Right ventricle myocardium superior (tissue), 1 donor: ENCODE measurements at regions not wholly inside any gene's neighbourhood (a gene's known extent, or its start where the extent isn't known, plus 50 kb on each side); places are given as distances from the start of the nearest gene placed in this dataset.

ENCODE experiments used
- ATAC-seq: fragments of 200-7000 bp; cut with Tn5 transposase; one replicate; pipeline ENCODE4 v1.9.1; 2020; ENCODE audit warnings: mild to moderate bottlenecking; ENCODE audit not compliant: poor library complexity
- DNase-seq: peaks from one replicate; pipeline ENCODE4 v3.0.0-alpha.2; 2020
- intact Hi-C: fragments of 100-400 bp; cut with DNase I; formaldehyde crosslinking; loops from one replicate; pipeline ENCODE4 v1.11.2; 2022
- donor health status: DM: no; HTN: yes; CAD: no; lungs with severe emphysema.

DNA sequence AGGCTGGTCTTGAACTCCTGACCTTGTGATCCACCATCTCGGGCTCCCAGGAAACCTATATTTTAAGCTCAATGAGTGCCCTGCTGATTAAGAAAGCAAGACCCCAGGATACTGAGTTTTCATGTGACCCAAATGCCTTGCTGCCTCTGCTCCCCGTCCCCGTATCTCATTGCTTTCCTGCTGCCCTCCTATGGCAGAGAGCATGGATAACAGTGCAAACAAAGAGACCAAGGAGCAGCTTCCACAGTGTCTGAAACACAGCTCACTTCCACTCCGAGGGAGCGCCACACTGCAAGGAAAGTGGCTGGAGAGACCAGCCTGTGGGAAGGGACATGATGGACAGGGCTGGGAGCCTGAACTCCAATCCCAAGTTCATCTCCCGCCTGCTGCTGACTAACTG is 246.8 kb downstream of the TMEM182 start:
- ATAC-seq (no peak), DNase-seq (no peak)
- intact Hi-C loops: no loop called here

- DNase-seq (no peak), ATAC-seq (no peak)
- intact Hi-C loops: no loop called here
Observed at GRCh38 chr2:103009871-103010270, 248.0 kb downstream of the TMEM182 start.

DNA sequence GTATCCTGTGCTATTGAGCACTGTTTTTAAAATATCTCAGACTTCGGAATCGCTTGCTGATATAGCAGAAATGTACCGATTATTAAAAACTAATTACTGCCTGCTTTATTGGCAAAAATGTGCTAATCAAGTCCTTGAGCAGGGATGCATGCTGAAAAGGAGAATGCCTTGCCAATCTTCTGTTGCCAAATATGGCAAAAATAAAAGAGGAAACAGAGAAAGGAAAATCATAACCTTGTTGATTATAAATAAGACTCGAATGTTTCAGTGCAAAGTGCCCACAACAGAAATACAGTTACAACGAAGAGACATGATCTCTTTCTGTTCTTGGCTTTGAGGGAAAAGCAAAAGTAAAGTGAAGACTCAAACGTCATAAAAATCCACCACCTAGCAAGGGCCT is 248.5 kb downstream of the TMEM182 start:
- intact Hi-C loops: no loop called here
- DNase-seq (no peak), ATAC-seq (no peak)

DNA sequence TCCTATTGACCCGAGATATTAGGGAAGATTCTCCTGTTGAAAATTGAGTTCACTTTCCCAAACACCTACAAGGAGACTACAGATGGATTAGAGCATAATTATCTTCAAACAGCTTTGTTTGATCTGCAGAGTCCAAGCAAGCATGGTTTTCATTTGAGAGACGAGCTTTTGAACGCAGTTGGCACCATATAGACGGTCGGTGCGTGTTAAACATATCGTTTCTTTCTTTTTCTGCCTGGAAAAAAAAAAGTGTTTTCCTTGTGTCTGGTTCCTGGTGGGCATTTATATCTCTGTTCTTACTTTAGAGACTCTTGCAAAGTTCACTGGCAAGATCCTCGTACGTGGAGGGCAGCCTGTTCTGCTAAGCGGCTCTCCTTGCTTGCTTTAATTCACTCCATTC is 248.9 kb downstream of the TMEM182 start:
- DNase-seq: no peak
- intact Hi-C loops: no loop called here
- ATAC-seq: no peak

DNA sequence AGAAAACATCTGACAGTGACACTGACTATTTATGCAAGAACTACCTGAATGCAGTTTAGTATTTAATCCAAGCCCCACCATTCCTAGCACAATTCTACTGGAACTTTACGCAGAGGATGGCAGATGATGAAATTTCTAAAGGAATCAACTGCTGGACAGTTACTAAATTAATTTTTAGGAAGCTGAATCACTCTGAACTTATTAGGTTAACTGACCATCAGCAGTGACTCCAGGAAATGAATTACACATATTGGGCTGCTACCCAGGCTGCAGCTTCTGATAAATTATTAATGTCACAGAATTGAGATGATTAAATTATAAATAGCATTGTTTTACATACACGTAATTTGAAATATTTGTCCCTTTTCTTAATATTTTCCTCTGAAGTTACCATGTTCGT is 250.8 kb downstream of the TMEM182 start:
- DNase-seq: no peak
- no peak for ATAC-seq
- intact Hi-C loops: no loop called here

DNA sequence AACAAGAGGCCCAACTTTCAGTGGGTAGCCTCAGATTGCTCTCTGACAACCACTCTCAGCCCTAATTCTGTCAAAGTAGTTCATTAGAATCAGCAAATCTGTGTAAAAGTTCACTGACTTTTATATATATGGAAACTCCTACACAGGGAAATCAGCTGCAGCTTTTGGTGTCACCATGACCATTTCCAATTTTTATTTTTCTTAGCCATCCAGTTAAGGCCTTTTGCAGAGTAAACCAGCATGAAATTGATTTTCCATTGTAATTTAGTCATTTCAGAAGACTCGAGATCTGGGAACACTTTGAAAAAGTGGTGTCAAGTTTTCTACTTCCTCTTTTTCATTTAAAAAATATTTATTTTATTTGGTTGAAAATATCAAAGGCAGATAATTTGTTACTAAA is 263.2 kb downstream of the TMEM182 start:
- intact Hi-C loops: no loop called here
- no peak for ATAC-seq
- no peak for DNase-seq

- DNase-seq: no peak
- ATAC-seq: no peak
- intact Hi-C loops: no loop called here
Observed at GRCh38 chr2:103028181-103028580, 266.4 kb downstream of the TMEM182 start.
